EH (cell line): ENCODE measurements at regions not wholly inside any gene's neighbourhood (a gene's known extent, or its start where the extent isn't known, plus 50 kb on each side); places are given as distances from the start of the nearest gene placed in this dataset.

Experiments
- DNase-seq: peaks from one replicate; pipeline ENCODE4 v3.0.0-alpha.2; 2015; ENCODE audit warnings: low read depth

DNA sequence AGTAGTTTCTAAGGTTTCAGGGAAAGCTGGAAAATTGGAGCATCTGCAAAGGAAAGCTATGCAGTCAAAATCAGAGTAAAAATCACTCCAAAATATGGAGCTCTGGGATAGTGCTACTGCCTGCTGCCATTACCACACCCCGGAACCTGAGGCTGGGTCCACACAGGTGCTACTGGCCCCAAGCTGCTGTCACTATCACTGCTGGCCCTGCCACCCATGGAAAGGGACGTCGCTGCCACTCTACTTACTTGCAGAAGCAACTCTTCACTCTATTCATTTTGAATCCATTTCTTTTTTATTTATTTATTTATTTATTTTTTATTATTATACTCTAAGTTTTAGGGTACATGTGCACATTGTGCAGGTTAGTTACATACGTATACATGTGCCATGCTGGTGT, 60.3 kb upstream of the RGS18 start:
- DNase-seq: no peak

DNA sequence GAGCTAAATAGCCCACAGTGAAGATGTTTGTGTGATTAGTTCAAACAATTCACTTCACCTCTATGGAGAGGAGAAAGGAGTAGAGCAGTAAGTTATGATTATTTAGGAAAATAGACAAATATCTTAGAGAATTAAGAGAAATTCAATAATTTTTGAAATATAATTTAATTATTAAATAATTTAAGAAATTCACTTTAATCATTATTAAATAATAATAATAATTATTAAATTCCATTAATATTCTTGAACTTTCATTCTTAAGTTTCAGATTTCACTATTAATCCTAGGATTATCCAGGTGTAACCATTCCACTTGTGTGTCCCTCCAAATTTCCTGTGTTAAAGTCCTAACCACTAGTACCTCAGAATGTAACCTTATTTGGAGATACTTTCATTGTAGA, 58.9 kb upstream of the RGS18 start:
- DNase-seq: no peak

DNA sequence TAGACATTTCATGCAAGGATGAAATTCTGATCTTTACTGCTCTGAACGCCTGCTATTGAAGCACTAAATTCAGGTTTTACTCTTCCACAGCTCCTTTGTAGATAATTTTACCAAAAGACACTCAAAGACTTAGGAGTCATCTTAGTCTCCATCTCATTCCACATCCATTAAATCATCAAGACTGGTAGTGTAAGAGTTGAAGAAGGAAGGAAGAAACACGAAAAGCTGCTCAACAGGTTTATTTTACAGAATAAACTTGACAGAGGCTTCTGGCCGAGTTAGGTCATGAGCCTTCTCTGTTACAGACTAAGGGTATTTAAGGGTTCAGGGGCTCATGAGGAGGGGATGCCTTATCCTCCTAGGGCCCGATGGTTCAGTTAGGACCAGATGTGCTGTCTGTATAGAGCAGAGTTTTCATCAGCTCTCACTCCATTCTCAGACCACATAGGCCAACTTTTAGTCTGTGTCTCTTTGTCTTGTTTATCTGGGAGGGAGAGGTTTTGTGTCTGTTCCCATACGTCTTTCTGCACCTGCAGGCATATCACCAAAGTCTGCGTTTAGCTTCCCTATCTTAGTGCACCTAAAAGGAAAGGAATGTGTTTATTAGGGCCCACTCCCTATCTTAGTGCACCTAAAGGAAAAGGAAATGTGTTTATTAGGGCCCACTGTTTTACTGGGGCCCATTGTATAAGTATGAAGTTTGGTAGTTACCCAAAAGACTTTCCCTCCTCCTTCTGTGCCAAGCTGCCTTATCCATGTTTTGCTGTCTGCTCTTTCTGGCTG, 57.4 kb upstream of the RGS18 start:
- DNase-seq: no peak

DNA sequence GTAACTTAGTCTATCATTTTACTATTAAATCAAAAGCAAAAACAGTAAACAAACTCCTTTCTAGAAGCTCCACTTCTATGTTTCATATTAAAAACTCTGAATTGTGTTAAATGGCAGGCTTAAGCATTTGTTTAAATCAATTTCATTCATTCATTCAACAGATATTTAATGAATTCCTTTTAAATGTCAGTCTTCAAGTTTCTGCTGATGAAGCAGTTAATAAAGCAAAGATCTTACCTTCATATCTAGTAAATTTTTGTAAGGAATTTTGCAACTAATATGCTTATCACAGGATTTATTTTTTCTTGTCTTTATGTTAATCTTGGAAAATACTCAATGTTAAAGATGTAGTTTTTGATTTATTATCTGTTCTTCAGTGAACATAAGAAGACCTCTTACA, 54.1 kb upstream of the RGS18 start:
- DNase-seq: no peak

DNA sequence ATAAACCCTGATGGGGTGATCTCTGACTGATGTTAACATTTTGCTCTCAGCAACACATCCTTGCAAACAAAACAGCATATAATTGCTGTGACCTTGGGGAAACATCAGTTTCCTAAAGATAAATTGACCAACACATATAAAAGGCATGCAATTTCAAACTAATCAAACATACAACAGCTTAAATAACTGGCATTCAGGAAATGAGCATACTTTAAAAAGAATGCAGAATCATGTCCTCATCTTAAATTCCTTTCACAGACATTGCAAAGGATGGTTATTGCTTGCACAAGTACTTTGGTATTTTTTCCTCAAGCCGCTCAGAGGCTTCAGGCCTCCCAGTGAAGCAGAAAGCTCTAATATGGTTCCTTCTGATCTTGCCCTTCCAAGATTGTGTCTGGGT, 53.4 kb upstream of the RGS18 start:
- DNase-seq: peak; percentile 41

DNA sequence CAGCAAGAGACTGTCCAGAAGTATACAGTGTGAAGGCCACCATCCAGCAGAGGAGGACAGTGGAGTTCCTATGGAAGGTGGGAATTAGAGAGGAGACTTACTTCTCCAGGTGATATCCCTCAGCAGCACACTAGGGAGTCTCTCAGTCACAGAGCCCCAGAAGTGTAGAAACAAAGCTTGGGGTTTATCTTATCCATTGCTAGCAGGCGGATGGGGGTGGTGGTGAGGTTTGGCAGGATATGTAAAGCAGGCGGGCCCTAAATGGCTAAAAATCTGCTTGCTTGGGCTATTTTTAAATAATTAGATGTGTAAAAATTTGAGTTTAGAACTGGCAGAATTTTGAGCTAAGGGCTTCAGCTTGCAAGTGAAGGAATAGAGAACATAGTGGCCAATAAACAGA, 50.1 kb upstream of the RGS18 start:
- DNase-seq: no peak
